ENCODE measurements at regions not wholly inside any gene's neighbourhood (a gene's known extent, or its start where the extent isn't known, plus 50 kb on each side); places are given as distances from the start of the nearest gene placed in this dataset.

GRCh38 chr4:27662426-27662825, 801.8 kb downstream of the STIM2 start:
- Histone ChIP-seq H3K9me3 (ENCODE audit: low read length) (no peaks in the 10 kb centered on the region), H3K36me3 (ENCODE audit: insufficient read depth, low read length) (no peaks in the 10 kb centered on the region), H3K9ac (ENCODE audit: low read length) (no peak overlapping the region), H3K4me1 (ENCODE audit: low read length) (no peaks in the 10 kb centered on the region), H3K27ac (ENCODE audit: low read length) (no peak overlapping the region), H3K4me2 (ENCODE audit: low read depth, low read length, poor library complexity, severe bottlenecking) (no peak overlapping the region), H3K79me2 (ENCODE audit: low read length) (no peaks in the 10 kb centered on the region), H4K20me1 (ENCODE audit: insufficient read depth, low read depth, low read length) (no peaks in the 10 kb centered on the region), H3K27me3 (ENCODE audit: low read length) (no peaks in the 10 kb centered on the region), H3K9me2 (replicated peaks; ENCODE audit: insufficient read depth, low read length) (no peaks in the 10 kb centered on the region), H3K4me3 (ENCODE audit: low read length) (no peak overlapping the region), H2AFZ (ENCODE audit: low read length) (no peak overlapping the region)
- no peak for DNase-seq

GRCh38 chr4:27666943-27667342, 806.3 kb downstream of the STIM2 start:
- no peak overlapping the region for H3K27ac ChIP-seq (ENCODE audit: low read length)
- H3K4me1 ChIP-seq (ENCODE audit: low read length) = no peaks in the 10 kb centered on the region
- H3K27me3 ChIP-seq (ENCODE audit: low read length) = no peaks in the 10 kb centered on the region
- no peaks in the 10 kb centered on the region for H3K9me3 ChIP-seq (ENCODE audit: low read length)
- no peaks in the 10 kb centered on the region for H4K20me1 ChIP-seq (ENCODE audit: insufficient read depth, low read depth, low read length)
- no peak overlapping the region for H3K9ac ChIP-seq (ENCODE audit: low read length)
- no peak overlapping the region for H3K4me2 ChIP-seq (ENCODE audit: low read depth, low read length, poor library complexity, severe bottlenecking)
- H2AFZ ChIP-seq (ENCODE audit: low read length) = no peak overlapping the region
- no peaks in the 10 kb centered on the region for H3K9me2 ChIP-seq (replicated peaks; ENCODE audit: insufficient read depth, low read length)
- H3K79me2 ChIP-seq (ENCODE audit: low read length) = no peaks in the 10 kb centered on the region
- DNase-seq = no peak
- no peak overlapping the region for H3K4me3 ChIP-seq (ENCODE audit: low read length)
- no peaks in the 10 kb centered on the region for H3K36me3 ChIP-seq (ENCODE audit: insufficient read depth, low read length)

GRCh38 chr4:27668001-27668400, 807.4 kb downstream of the STIM2 start:
- no peaks in the 10 kb centered on the region for H3K9me3 ChIP-seq (ENCODE audit: low read length)
- H3K9ac ChIP-seq (ENCODE audit: low read length) = no peak overlapping the region
- H4K20me1 ChIP-seq (ENCODE audit: insufficient read depth, low read depth, low read length) = no peaks in the 10 kb centered on the region
- H3K4me1 ChIP-seq (ENCODE audit: low read length) = no peaks in the 10 kb centered on the region
- no peaks in the 10 kb centered on the region for H3K79me2 ChIP-seq (ENCODE audit: low read length)
- no peak overlapping the region for H3K4me3 ChIP-seq (ENCODE audit: low read length)
- H2AFZ ChIP-seq (ENCODE audit: low read length) = no peak overlapping the region
- no peak for DNase-seq
- H3K27me3 ChIP-seq (ENCODE audit: low read length) = no peaks in the 10 kb centered on the region
- no peaks in the 10 kb centered on the region for H3K9me2 ChIP-seq (replicated peaks; ENCODE audit: insufficient read depth, low read length)
- H3K36me3 ChIP-seq (ENCODE audit: insufficient read depth, low read length) = no peaks in the 10 kb centered on the region
- no peak overlapping the region for H3K4me2 ChIP-seq (ENCODE audit: low read depth, low read length, poor library complexity, severe bottlenecking)
- no peak overlapping the region for H3K27ac ChIP-seq (ENCODE audit: low read length)

GRCh38 chr4:27678027-27678426, 817.4 kb downstream of the STIM2 start:
- no peak overlapping the region for H3K27ac ChIP-seq (ENCODE audit: low read length)
- H3K27me3 ChIP-seq (ENCODE audit: low read length) = no peaks in the 10 kb centered on the region
- no peak overlapping the region for H3K4me2 ChIP-seq (ENCODE audit: low read depth, low read length, poor library complexity, severe bottlenecking)
- no peak overlapping the region for H3K4me3 ChIP-seq (ENCODE audit: low read length)
- no peaks in the 10 kb centered on the region for H4K20me1 ChIP-seq (ENCODE audit: insufficient read depth, low read depth, low read length)
- no peak overlapping the region for H3K9ac ChIP-seq (ENCODE audit: low read length)
- no peaks in the 10 kb centered on the region for H3K79me2 ChIP-seq (ENCODE audit: low read length)
- H2AFZ ChIP-seq (ENCODE audit: low read length) = no peak overlapping the region
- no peaks in the 10 kb centered on the region for H3K9me3 ChIP-seq (ENCODE audit: low read length)
- no peaks in the 10 kb centered on the region for H3K4me1 ChIP-seq (ENCODE audit: low read length)
- H3K36me3 ChIP-seq (ENCODE audit: insufficient read depth, low read length) = no peaks in the 10 kb centered on the region
- DNase-seq = no peak
- no peaks in the 10 kb centered on the region; the same call in 1 of the 2 replicates for H3K9me2 ChIP-seq (replicated peaks; ENCODE audit: insufficient read depth, low read length)

GRCh38 chr4:27684610-27685011, 824.0 kb downstream of the STIM2 start:
- Histone ChIP-seq H4K20me1 (ENCODE audit: insufficient read depth, low read depth, low read length) (no peaks in the 10 kb centered on the region), H3K9me2 (replicated peaks; ENCODE audit: insufficient read depth, low read length) (no peaks in the 10 kb centered on the region), H3K4me1 (ENCODE audit: low read length) (no peaks in the 10 kb centered on the region), H3K9ac (ENCODE audit: low read length) (no peak overlapping the region), H3K9me3 (ENCODE audit: low read length) (no peaks in the 10 kb centered on the region), H3K79me2 (ENCODE audit: low read length) (no peaks in the 10 kb centered on the region), H3K27ac (ENCODE audit: low read length) (no peak overlapping the region), H2AFZ (ENCODE audit: low read length) (no peak overlapping the region), H3K36me3 (ENCODE audit: insufficient read depth, low read length) (no peaks in the 10 kb centered on the region), H3K27me3 (ENCODE audit: low read length) (no peaks in the 10 kb centered on the region), H3K4me3 (ENCODE audit: low read length) (no peak overlapping the region), H3K4me2 (ENCODE audit: low read depth, low read length, poor library complexity, severe bottlenecking) (no peak overlapping the region)
- DNase-seq = peak; percentile 84

GRCh38 chr4:27685091-27685490, 824.5 kb downstream of the STIM2 start:
- H3K9ac ChIP-seq (ENCODE audit: low read length) = no peak overlapping the region
- H3K9me3 ChIP-seq (ENCODE audit: low read length) = no peaks in the 10 kb centered on the region

GRCh38 chr4:27685947-27686346, 825.3 kb downstream of the STIM2 start:
- Histone ChIP-seq H3K4me3 (ENCODE audit: low read length) (no peak overlapping the region), H3K27me3 (ENCODE audit: low read length) (no peaks in the 10 kb centered on the region), H3K4me2 (ENCODE audit: low read depth, low read length, poor library complexity, severe bottlenecking) (no peak overlapping the region), H3K79me2 (ENCODE audit: low read length) (no peaks in the 10 kb centered on the region), H2AFZ (ENCODE audit: low read length) (no peak overlapping the region), H3K27ac (ENCODE audit: low read length) (no peak overlapping the region), H3K9ac (ENCODE audit: low read length) (no peak overlapping the region), H4K20me1 (ENCODE audit: insufficient read depth, low read depth, low read length) (no peaks in the 10 kb centered on the region), H3K4me1 (ENCODE audit: low read length) (no peaks in the 10 kb centered on the region), H3K36me3 (ENCODE audit: insufficient read depth, low read length) (no peaks in the 10 kb centered on the region), H3K9me2 (replicated peaks; ENCODE audit: insufficient read depth, low read length) (no peaks in the 10 kb centered on the region), H3K9me3 (ENCODE audit: low read length) (no peaks in the 10 kb centered on the region)
- no peak for DNase-seq

More at GRCh38 chr4:27685091-27685490, 824.5 kb downstream of the STIM2 start:
- Histone ChIP-seq H3K36me3 (ENCODE audit: insufficient read depth, low read length) (no peaks in the 10 kb centered on the region), H3K27ac (ENCODE audit: low read length) (no peak overlapping the region), H3K4me1 (ENCODE audit: low read length) (no peaks in the 10 kb centered on the region), H3K79me2 (ENCODE audit: low read length) (no peaks in the 10 kb centered on the region), H3K9me2 (replicated peaks; ENCODE audit: insufficient read depth, low read length) (no peaks in the 10 kb centered on the region), H2AFZ (ENCODE audit: low read length) (no peak overlapping the region), H3K27me3 (ENCODE audit: low read length) (no peaks in the 10 kb centered on the region), H3K4me2 (ENCODE audit: low read depth, low read length, poor library complexity, severe bottlenecking) (no peak overlapping the region), H3K4me3 (ENCODE audit: low read length) (no peak overlapping the region), H4K20me1 (ENCODE audit: insufficient read depth, low read depth, low read length) (no peaks in the 10 kb centered on the region)
- DNase-seq = no peak

- Histone ChIP-seq H3K4me3 (ENCODE audit: low read length) (no peak overlapping the region), H4K20me1 (ENCODE audit: insufficient read depth, low read depth, low read length) (no peaks in the 10 kb centered on the region), H2AFZ (ENCODE audit: low read length) (no peak overlapping the region), H3K36me3 (ENCODE audit: insufficient read depth, low read length) (no peaks in the 10 kb centered on the region), H3K79me2 (ENCODE audit: low read length) (no peaks in the 10 kb centered on the region), H3K4me1 (ENCODE audit: low read length) (no peaks in the 10 kb centered on the region), H3K9me2 (replicated peaks; ENCODE audit: insufficient read depth, low read length) (no peaks in the 10 kb centered on the region), H3K4me2 (ENCODE audit: low read depth, low read length, poor library complexity, severe bottlenecking) (no peak overlapping the region), H3K27me3 (ENCODE audit: low read length) (no peaks in the 10 kb centered on the region), H3K9me3 (ENCODE audit: low read length) (no peaks in the 10 kb centered on the region), H3K9ac (ENCODE audit: low read length) (no peak overlapping the region), H3K27ac (ENCODE audit: low read length) (no peak overlapping the region)
- peak; percentile 75 for DNase-seq
Measured at GRCh38 chr4:27692158-27692557, 831.5 kb downstream of the STIM2 start.

Data from Karpas-422 (cell line).